ENCODE measurements at regions not wholly inside any gene's neighbourhood (a gene's known extent, or its start where the extent isn't known, plus 50 kb on each side); places are given as distances from the start of the nearest gene placed in this dataset.

DNA sequence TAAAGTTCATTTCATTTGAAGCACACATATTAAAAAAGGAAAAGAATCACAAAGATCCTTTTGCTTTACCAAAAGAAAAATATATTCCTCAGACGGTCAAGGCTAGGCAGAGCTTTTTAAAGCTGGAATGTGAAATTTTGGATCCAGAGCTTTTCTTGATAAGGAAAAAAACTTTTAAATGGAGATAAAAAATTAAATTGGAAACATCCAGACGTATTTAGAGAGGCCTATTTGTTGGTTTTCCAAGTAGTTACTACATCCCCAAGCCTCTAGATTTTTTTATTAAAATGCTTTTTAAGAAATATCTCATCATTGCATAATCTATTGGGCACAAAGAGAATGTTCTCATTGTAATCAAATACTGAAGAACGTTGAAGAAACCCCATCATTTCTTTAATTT lies 385.7 kb upstream of the CITED2 start:
- Histone ChIP-seq H3K4me1 (replicated peaks in 1 of 2) (peaks cover 11 to 26% of the 10 kb centered on the region in 2 donors), H3K4me3 (no peak overlapping the region), H3K9me3 (replicated peaks in 1 of 3) (no peaks in the 10 kb centered on the region), H3K27me3 (no peaks in the 10 kb centered on the region), H3K36me3 (replicated peaks in 1 of 2) (no peaks in the 10 kb centered on the region), H3K27ac (peak overlapping the region in 2 of 5 donors; percentile 13 to 36)
- TF ChIP-seq POLR2A (IDR thresholded peaks at IDR 0.05), result no peak
- TF ChIP-seq, protein P1, sequence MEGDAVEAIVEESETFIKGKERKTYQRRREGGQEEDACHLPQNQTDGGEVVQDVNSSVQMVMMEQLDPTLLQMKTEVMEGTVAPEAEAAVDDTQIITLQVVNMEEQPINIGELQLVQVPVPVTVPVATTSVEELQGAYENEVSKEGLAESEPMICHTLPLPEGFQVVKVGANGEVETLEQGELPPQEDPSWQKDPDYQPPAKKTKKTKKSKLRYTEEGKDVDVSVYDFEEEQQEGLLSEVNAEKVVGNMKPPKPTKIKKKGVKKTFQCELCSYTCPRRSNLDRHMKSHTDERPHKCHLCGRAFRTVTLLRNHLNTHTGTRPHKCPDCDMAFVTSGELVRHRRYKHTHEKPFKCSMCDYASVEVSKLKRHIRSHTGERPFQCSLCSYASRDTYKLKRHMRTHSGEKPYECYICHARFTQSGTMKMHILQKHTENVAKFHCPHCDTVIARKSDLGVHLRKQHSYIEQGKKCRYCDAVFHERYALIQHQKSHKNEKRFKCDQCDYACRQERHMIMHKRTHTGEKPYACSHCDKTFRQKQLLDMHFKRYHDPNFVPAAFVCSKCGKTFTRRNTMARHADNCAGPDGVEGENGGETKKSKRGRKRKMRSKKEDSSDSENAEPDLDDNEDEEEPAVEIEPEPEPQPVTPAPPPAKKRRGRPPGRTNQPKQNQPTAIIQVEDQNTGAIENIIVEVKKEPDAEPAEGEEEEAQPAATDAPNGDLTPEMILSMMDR (IDR thresholded peaks at IDR 0.05), result no peak
- no peak for DNase-seq
- 32 to 45% (median 40%) methylated on average over 3 of the region's 3 CpGs for WGBS, 4 donors
- intact Hi-C loops (cut with DNase I), result no loop called here

DNA sequence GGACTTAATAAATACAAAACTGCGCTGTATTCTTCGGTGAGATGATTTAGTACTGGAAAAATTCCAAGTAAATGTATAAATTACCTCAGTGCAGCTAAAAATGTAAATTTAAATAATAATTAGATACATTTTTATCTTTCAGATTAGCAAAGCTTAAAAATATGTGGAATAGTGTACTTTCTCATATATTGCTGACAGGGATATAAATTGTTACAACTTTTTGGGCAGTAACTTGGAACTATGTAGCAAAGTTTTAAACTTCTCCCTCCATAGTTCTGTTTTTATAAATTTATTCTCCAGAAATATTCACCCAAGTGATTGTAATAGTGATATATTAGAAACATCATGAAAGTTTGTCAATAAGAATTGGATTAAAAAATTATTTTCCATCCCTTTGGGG lies 384.6 kb upstream of the CITED2 start:
- no peak for DNase-seq
- Histone ChIP-seq H3K36me3 (replicated peaks in 1 of 2) (no peaks in the 10 kb centered on the region), H3K4me1 (replicated peaks in 1 of 2) (peaks cover 18 to 24% of the 10 kb centered on the region in 2 donors), H3K27ac (no peak overlapping the region), H3K27me3 (no peaks in the 10 kb centered on the region), H3K9me3 (replicated peaks in 1 of 3) (no peaks in the 10 kb centered on the region), H3K4me3 (no peak overlapping the region)
- 93 to 95% (median 94%) methylated on average over 2 of the region's 2 CpGs for WGBS, 4 donors
- intact Hi-C loops (cut with DNase I), result loop anchor here in 1 of 2 donors (5.0 kb wide), 1 partner anchor 387 kb away; the partner anchor contains the start of gene CITED2
- TF ChIP-seq, protein P1 (IDR thresholded peaks at IDR 0.05), result no peak
- no peak for TF ChIP-seq POLR2A (IDR thresholded peaks at IDR 0.05)

DNA sequence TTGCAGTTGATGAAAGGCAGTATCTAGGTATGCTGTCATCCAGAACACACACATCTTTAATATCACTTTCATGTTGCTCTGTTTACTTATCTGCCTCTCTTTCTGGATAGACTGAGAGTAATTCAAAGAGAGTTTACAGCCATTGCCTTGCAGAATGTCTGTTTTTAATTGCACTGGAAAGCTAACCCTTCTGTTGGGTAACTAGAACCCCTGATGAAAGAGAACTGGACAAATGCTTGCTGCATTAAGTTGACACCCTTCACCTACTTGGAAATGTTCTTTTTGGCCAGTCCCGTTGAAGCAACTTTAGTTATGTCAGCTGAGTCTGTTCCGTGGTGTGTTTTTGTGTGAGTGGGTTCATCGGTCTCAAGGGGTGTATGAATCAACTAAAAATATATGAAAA lies 383.8 kb upstream of the CITED2 start:
- intact Hi-C loops (cut with DNase I), result loop anchor here in 1 of 2 donors (5.0 kb wide), 1 partner anchor 386 kb away; the partner anchor contains the start of gene CITED2
- H3K36me3 ChIP-seq (replicated peaks in 1 of 2), result no peaks in the 10 kb centered on the region
- WGBS, 4 donors, result 47 to 76% (median 64%) methylated on average over 3 of the region's 3 CpGs

DNA sequence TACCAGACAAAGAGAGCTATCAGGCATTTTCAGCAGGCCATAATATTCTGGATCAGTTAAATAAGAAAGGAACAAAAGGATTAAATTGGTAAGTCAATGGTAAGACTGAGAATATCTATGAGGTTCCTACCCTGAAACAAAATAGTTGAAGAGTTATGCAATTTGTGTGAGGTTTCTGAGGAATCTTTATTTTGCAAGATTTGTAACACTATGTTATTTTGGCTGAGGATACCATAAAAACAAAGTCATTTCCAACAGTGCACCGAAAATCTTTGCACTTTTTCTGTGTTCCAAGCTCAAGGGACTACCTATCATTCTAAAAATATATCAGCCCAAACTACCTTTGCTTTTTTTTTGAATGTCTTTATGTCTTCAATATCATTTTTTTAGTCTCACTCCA lies 383.3 kb upstream of the CITED2 start:
- Histone ChIP-seq H3K4me3 (no peak overlapping the region), H3K27ac (peak overlapping the region in 1 of 5 donors; percentile 23), H3K36me3 (replicated peaks in 1 of 2) (no peaks in the 10 kb centered on the region), H3K4me1 (replicated peaks in 1 of 2) (peaks cover 19 to 24% of the 10 kb centered on the region in 2 donors), H3K9me3 (replicated peaks in 1 of 3) (no peaks in the 10 kb centered on the region), H3K27me3 (no peaks in the 10 kb centered on the region)
- 53 to 68% (median 66%) methylated on average over 1 of the region's 1 CpG for WGBS, 4 donors
- no peak for DNase-seq
- TF ChIP-seq, protein P1 (IDR thresholded peaks at IDR 0.05), result no peak
- TF ChIP-seq POLR2A (IDR thresholded peaks at IDR 0.05), result no peak
- intact Hi-C loops (cut with DNase I), result loop anchor here in 1 of 2 donors (5.0 kb wide), 1 partner anchor 385 kb away; the partner anchor contains the start of gene CITED2

More for the DNA sequence above, 383.8 kb upstream of the CITED2 start:
- Histone ChIP-seq H3K4me3 (no peak overlapping the region), H3K4me1 (replicated peaks in 1 of 2) (peaks cover 19 to 24% of the 10 kb centered on the region in 2 donors), H3K9me3 (replicated peaks in 1 of 3) (no peaks in the 10 kb centered on the region), H3K27ac (peak overlapping the region in 1 of 5 donors; percentile 15), H3K27me3 (no peaks in the 10 kb centered on the region)
- TF ChIP-seq, protein P1 (IDR thresholded peaks at IDR 0.05), result no peak
- TF ChIP-seq POLR2A (IDR thresholded peaks at IDR 0.05), result no peak
- no peak for DNase-seq
